ENCODE measurements at regions not wholly inside any gene's neighbourhood (a gene's known extent, or its start where the extent isn't known, plus 50 kb on each side); places are given as distances from the start of the nearest gene placed in this dataset.

GRCh38 chr2:28694364-28694763 lies 57.3 kb upstream of the PPP1CB start:
- no peak for DNase-seq

DNA sequence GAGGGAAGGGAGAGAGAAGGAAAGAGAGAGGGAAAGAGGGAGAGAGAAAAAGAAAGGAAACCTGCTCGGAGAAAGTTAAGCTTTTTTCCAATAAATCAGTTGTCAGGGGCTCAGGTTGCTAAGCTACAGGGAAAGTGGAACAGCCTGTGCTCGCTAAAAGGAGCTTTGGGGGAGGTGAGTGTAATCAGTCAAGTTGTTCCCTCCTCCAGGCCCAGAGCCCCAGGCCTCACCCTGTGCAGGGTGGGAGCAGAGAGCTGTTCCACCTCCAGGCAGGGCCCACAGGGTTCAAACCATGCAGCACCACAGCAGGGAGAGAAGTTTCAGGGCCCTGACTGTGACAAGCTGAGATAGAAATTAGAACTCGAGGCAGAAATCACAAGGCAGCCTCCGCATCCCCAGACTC lies 56.4 kb upstream of the PPP1CB start:
- DNase-seq: peak in 25 of 56 donors; percentile 9 to 64 (median 29)

DNA sequence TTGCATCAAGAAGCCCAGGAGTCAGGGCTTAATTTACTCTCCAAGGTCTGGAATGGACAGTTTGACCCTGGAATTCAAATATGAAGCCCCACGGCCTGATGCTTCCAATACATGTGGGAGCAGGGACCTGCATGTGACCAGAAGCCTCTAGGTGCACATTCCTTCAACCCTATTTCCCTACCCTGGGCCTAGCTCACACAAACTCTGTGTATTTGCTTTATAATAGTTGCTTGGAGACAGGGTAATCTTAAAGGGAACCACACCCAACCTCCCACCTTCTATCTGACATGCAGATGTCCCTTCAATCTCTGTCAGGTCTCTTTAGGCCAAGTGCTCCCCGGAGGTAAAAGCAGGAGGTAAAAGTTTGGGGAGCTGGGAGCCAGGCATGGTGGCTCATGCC lies 55.4 kb upstream of the PPP1CB start:
- DNase-seq: no peak

DNA sequence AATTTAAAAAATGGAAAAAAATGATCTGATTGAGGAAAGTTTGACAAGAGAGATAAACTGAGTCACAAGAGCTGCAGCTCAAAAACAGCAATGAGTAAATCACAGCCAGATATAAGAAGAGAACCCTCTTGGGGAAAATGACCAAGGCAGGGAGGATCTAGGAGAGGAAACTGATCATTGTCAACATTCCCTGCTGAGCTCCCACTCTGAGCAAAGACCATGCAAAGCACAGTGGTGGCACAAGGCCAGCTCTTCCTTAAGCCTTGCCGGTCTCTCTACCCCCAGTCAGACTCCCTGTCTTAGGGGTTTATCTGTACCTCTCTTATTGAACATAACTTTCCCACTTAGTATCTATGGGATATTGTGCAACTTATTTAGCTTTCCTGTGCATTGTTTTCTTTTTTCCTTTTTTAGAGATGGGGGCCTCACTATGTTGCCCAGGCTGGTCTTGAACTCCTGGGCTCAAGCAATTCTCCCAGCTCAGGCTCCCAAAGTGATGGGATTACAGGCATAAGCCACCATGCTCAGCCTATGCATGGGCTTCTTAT lies 54.0 kb upstream of the PPP1CB start:
- no peak for DNase-seq

DNA sequence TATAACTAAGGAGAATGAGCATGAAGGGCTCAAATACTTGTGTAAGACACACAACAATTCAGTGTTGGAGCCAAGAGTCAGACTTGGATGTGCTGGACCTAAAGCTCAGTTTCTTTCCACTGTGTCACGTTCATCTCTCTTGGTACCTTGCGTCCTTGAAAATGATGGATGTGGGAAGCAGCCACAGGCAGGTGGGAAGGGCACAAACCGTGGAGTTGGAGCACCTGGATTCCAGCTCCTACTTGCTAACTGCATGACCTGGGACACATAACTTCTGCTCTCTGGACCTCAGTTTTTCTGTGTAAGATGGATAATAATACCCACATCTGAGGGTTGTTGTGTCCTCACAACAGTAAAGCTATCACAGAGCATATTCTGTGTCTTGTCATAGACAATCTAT lies 53.1 kb upstream of the PPP1CB start:
- DNase-seq: no peak

All from amygdala (tissue), 56 donors.